Neural progenitor cell (in vitro differentiated cells): ENCODE measurements at regions not wholly inside any gene's neighbourhood (a gene's known extent, or its start where the extent isn't known, plus 50 kb on each side); places are given as distances from the start of the nearest gene placed in this dataset.

Experiments
- DNase-seq: peaks from one replicate; pipeline ENCODE4 v3.0.0-alpha.2; 2016; ENCODE audit warnings: low spot score
- H2AFZ ChIP-seq: fragments of 200-600 bp; sonication (generic); replicated peaks from 2 replicates; pipeline ENCODE4 v1.6.1; 2016; ENCODE audit warnings: antibody characterized with exemption
- H3F3A ChIP-seq: fragments of 200-600 bp; sonication (generic); 2 replicates; pipeline ENCODE4 v1.6.1; 2016; ENCODE audit warnings: antibody characterized with exemption, low read depth
- H3K27ac ChIP-seq: fragments of 200-600 bp; sonication (generic); 2 replicates; pipeline ENCODE4 v1.5.1; 2016; ENCODE audit warnings: mild to moderate bottlenecking
- H3K27me3 ChIP-seq: fragments of 200-600 bp; sonication (generic); 2 replicates; pipeline ENCODE4 v1.6.1; 2016; ENCODE audit warnings: mild to moderate bottlenecking, moderate library complexity
- H3K36me3 ChIP-seq: fragments of 200-600 bp; sonication (generic); 2 replicates; pipeline ENCODE4 v1.5.1; 2016
- H3K4me1 ChIP-seq: fragments of 200-600 bp; sonication (generic); 2 replicates; pipeline ENCODE4 v1.6.1; 2016; ENCODE audit warnings: mixed run types
- H3K4me2 ChIP-seq: fragments of 200-600 bp; sonication (generic); 2 replicates; pipeline ENCODE4 v1.6.1; 2016
- H3K4me3 ChIP-seq: fragments of 200-600 bp; sonication (generic); 2 replicates; pipeline ENCODE4 v1.5.1; 2016
- H3K79me2 ChIP-seq: fragments of 200-600 bp; sonication (generic); 2 replicates; pipeline ENCODE4 v1.6.1; 2016; ENCODE audit warnings: low read depth
- H3K9ac ChIP-seq: fragments of 200-600 bp; sonication (generic); 2 replicates; pipeline ENCODE4 v1.6.1; 2016
- H3K9me3 ChIP-seq: fragments of 200-600 bp; sonication (generic); 2 replicates; pipeline ENCODE4 v1.5.1; 2016; ENCODE audit warnings: low read depth
- H4K20me1 ChIP-seq: fragments of 200-600 bp; sonication (generic); 2 replicates; pipeline ENCODE4 v1.6.1; 2016; ENCODE audit warnings: low read depth
- H3K27ac Mint-ChIP-seq: 3 replicates; pipeline ENCODE4 v1.8.0; 2021; ENCODE audit warnings: mixed read lengths
- H3K27me3 Mint-ChIP-seq: 2 replicates; pipeline ENCODE4 v1.8.0; 2022; ENCODE audit warnings: low read depth, mild to moderate bottlenecking, inconsistent platforms, moderate library complexity, mixed read lengths; ENCODE audit not compliant: insufficient read depth
- H3K36me3 Mint-ChIP-seq: 3 replicates; pipeline ENCODE4 v1.8.0; 2021; ENCODE audit warnings: mixed read lengths
- H3K4me1 Mint-ChIP-seq: 3 replicates; pipeline ENCODE4 v1.8.0; 2021; ENCODE audit warnings: mixed read lengths
- H3K4me3 Mint-ChIP-seq: 3 replicates; pipeline ENCODE4 v1.8.0; 2021; ENCODE audit warnings: mild to moderate bottlenecking, moderate library complexity, mixed read lengths
- H3K9me3 Mint-ChIP-seq: 3 replicates; pipeline ENCODE4 v1.8.0; 2020; ENCODE audit warnings: mixed read lengths
- CTCF ChIP-seq: fragments of 200-600 bp; sonication (generic); IDR thresholded peaks from 2 replicates; pipeline ENCODE4 v1.5.1; 2017; ENCODE audit warnings: antibody characterized with exemption, mild to moderate bottlenecking
- EZH2 ChIP-seq: fragments of 200-600 bp; sonication (generic); IDR thresholded peaks from 2 replicates; pipeline ENCODE4 v1.6.1; 2017; ENCODE audit warnings: antibody characterized with exemption, mild to moderate bottlenecking, moderate library complexity
- EZH2phosphoT487 ChIP-seq: fragments of 200-600 bp; sonication (generic); IDR thresholded peaks from 2 replicates; pipeline ENCODE4 v1.6.1; 2017; ENCODE audit warnings: antibody characterized with exemption

- Histone ChIP-seq H3K27me3 (no peaks in the 10 kb centered on the region), H3K9me3 (no peaks in the 10 kb centered on the region), H3K9ac (no peak overlapping the region), H3K4me3 (no peak overlapping the region), H3F3A (no peaks in the 10 kb centered on the region), H2AFZ (no peak overlapping the region), H4K20me1 (no peaks in the 10 kb centered on the region), H3K79me2 (no peaks in the 10 kb centered on the region), H3K27ac (no peak overlapping the region), H3K36me3 (no peaks in the 10 kb centered on the region), H3K4me2 (no peak overlapping the region), H3K4me1 (no peaks in the 10 kb centered on the region)
- TF ChIP-seq EZH2phosphoT487 (no peak), CTCF (no peak), EZH2 (no peak)
- no peak overlapping the region for H3K4me3 Mint-ChIP-seq
- no peaks in the 10 kb centered on the region for H3K4me1 Mint-ChIP-seq
- H3K27me3 Mint-ChIP-seq, result no peaks in the 10 kb centered on the region
- no peaks in the 10 kb centered on the region for H3K9me3 Mint-ChIP-seq
- DNase-seq, result no peak
- H3K27ac Mint-ChIP-seq, result no peak overlapping the region
- H3K36me3 Mint-ChIP-seq, result no peaks in the 10 kb centered on the region
These were observed 673.7 kb downstream of the FAT4 start for GRCh38 chr4:125988464-125988863.

- H3K27ac Mint-ChIP-seq, result no peak overlapping the region
- DNase-seq, result no peak
- no peaks in the 10 kb centered on the region for H3K27me3 ChIP-seq
- no peak overlapping the region for H3K9ac ChIP-seq
- no peaks in the 10 kb centered on the region for H4K20me1 ChIP-seq
- H3K36me3 Mint-ChIP-seq, result no peaks in the 10 kb centered on the region
- H3K27me3 Mint-ChIP-seq, result no peaks in the 10 kb centered on the region
- H3K9me3 Mint-ChIP-seq, result no peaks in the 10 kb centered on the region
- H3K36me3 ChIP-seq, result no peaks in the 10 kb centered on the region
- H3K27ac ChIP-seq, result no peak overlapping the region
- no peak overlapping the region for H2AFZ ChIP-seq
- H3K4me3 Mint-ChIP-seq, result no peak overlapping the region
- H3F3A ChIP-seq, result no peaks in the 10 kb centered on the region
- no peaks in the 10 kb centered on the region for H3K4me1 ChIP-seq
- TF ChIP-seq EZH2phosphoT487, result no peak
- TF ChIP-seq EZH2, result no peak
- no peak for TF ChIP-seq CTCF
- H3K4me3 ChIP-seq, result no peak overlapping the region
- H3K79me2 ChIP-seq, result no peaks in the 10 kb centered on the region
- no peaks in the 10 kb centered on the region for H3K4me1 Mint-ChIP-seq
- H3K4me2 ChIP-seq, result no peak overlapping the region
- H3K9me3 ChIP-seq, result no peaks in the 10 kb centered on the region
These were observed 676.6 kb downstream of the FAT4 start for GRCh38 chr4:125991398-125991797.

- Mint-ChIP-seq H3K27me3 (no peaks in the 10 kb centered on the region), H3K4me3 (no peak overlapping the region), H3K36me3 (no peaks in the 10 kb centered on the region), H3K4me1 (no peaks in the 10 kb centered on the region), H3K27ac (no peak overlapping the region), H3K9me3 (no peaks in the 10 kb centered on the region)
- no peak for TF ChIP-seq EZH2phosphoT487
- no peak for TF ChIP-seq EZH2
- TF ChIP-seq CTCF, result no peak
- DNase-seq, result no peak
- H3K9me3 ChIP-seq, result no peaks in the 10 kb centered on the region
- no peaks in the 10 kb centered on the region for H3K79me2 ChIP-seq
- no peak overlapping the region for H3K4me2 ChIP-seq
- no peak overlapping the region for H3K27ac ChIP-seq
- no peak overlapping the region for H3K4me3 ChIP-seq
- no peaks in the 10 kb centered on the region for H4K20me1 ChIP-seq
- H3K36me3 ChIP-seq, result no peaks in the 10 kb centered on the region
- no peak overlapping the region for H3K9ac ChIP-seq
- H2AFZ ChIP-seq, result no peak overlapping the region
- no peaks in the 10 kb centered on the region for H3K27me3 ChIP-seq
- H3K4me1 ChIP-seq, result no peaks in the 10 kb centered on the region
- H3F3A ChIP-seq, result no peaks in the 10 kb centered on the region
These were observed 678.1 kb downstream of the FAT4 start for GRCh38 chr4:125992891-125993290.

GRCh38 chr4:125994024-125994423, 679.3 kb downstream of the FAT4 start:
- H3F3A ChIP-seq, result no peaks in the 10 kb centered on the region
- no peak overlapping the region for H3K4me3 ChIP-seq
- no peak for TF ChIP-seq EZH2
- TF ChIP-seq CTCF, result no peak
- no peak for TF ChIP-seq EZH2phosphoT487
- H3K27ac ChIP-seq, result no peak overlapping the region
- no peak for DNase-seq
- Mint-ChIP-seq H3K4me3 (no peak overlapping the region), H3K27ac (no peak overlapping the region), H3K4me1 (no peaks in the 10 kb centered on the region), H3K9me3 (no peaks in the 10 kb centered on the region), H3K27me3 (no peaks in the 10 kb centered on the region), H3K36me3 (no peaks in the 10 kb centered on the region)
- H3K4me1 ChIP-seq, result no peaks in the 10 kb centered on the region
- H3K4me2 ChIP-seq, result no peak overlapping the region
- no peaks in the 10 kb centered on the region for H3K27me3 ChIP-seq
- no peaks in the 10 kb centered on the region for H3K9me3 ChIP-seq
- no peaks in the 10 kb centered on the region for H3K36me3 ChIP-seq
- no peak overlapping the region for H2AFZ ChIP-seq
- H3K9ac ChIP-seq, result no peak overlapping the region
- H4K20me1 ChIP-seq, result no peaks in the 10 kb centered on the region
- H3K79me2 ChIP-seq, result no peaks in the 10 kb centered on the region
